Bronchial epithelial cell (primary cell): ENCODE measurements at regions not wholly inside any gene's neighbourhood (a gene's known extent, or its start where the extent isn't known, plus 50 kb on each side); places are given as distances from the start of the nearest gene placed in this dataset.

Source experiments
- DNase-seq: peaks from one replicate; pipeline ENCODE4 v3.0.0-alpha.2; 2010; ENCODE audit warnings: low read depth
- FAIRE-seq: peaks from 2 replicates; lab custom pipeline; 2011; peaks lifted over from hg19 to GRCh38; lab: Jason Lieb, UNC
- H3K27me3 ChIP-seq: 2 replicates; pipeline ENCODE4 v1.5.1; 2011; ENCODE audit warnings: low read length; ENCODE audit not compliant: control insufficient read depth, insufficient read depth
- H3K36me3 ChIP-seq: 2 replicates; pipeline ENCODE4 v1.5.1; 2011; ENCODE audit warnings: low read length; ENCODE audit not compliant: control insufficient read depth, insufficient read depth
- H3K4me3 ChIP-seq: 2 replicates; pipeline ENCODE4 v1.5.1; 2011; ENCODE audit warnings: mild to moderate bottlenecking, low read depth, low read length, control low read depth
- TF ChIP-seq, protein P1 (sequence below): IDR thresholded peaks from 2 replicates; pipeline ENCODE4 v1.5.1; 2011; ENCODE audit warnings: mild to moderate bottlenecking, moderate library complexity, low read length, control low read depth, inconsistent platforms; ENCODE audit not compliant: insufficient read depth, severe bottlenecking

DNA sequence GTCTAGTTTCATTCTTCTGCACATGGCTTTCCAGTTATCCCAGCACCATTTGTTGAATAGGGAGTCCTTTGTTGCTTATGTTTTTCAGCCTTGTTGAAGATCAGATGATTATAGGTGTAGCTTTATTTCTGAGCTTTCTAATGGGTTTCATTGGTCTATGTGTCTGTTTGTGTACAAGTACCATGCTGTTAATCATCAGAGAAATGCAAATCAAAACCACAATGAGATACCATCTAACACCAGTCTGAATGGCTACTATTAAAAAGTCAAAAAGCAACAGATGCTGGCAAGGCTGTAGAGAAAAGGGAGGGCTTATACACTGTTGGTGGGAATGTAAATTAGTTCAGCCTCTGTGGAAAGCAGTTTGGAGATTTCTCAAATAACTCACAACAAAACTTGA, 321.5 kb upstream of the PTBP2 start:
- no peak overlapping the region for H3K4me3 ChIP-seq
- FAIRE-seq = no peak
- no peaks in the 10 kb centered on the region for H3K27me3 ChIP-seq
- TF ChIP-seq, protein P1, sequence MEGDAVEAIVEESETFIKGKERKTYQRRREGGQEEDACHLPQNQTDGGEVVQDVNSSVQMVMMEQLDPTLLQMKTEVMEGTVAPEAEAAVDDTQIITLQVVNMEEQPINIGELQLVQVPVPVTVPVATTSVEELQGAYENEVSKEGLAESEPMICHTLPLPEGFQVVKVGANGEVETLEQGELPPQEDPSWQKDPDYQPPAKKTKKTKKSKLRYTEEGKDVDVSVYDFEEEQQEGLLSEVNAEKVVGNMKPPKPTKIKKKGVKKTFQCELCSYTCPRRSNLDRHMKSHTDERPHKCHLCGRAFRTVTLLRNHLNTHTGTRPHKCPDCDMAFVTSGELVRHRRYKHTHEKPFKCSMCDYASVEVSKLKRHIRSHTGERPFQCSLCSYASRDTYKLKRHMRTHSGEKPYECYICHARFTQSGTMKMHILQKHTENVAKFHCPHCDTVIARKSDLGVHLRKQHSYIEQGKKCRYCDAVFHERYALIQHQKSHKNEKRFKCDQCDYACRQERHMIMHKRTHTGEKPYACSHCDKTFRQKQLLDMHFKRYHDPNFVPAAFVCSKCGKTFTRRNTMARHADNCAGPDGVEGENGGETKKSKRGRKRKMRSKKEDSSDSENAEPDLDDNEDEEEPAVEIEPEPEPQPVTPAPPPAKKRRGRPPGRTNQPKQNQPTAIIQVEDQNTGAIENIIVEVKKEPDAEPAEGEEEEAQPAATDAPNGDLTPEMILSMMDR = no peak
- no peak for DNase-seq
- no peaks in the 10 kb centered on the region for H3K36me3 ChIP-seq

DNA sequence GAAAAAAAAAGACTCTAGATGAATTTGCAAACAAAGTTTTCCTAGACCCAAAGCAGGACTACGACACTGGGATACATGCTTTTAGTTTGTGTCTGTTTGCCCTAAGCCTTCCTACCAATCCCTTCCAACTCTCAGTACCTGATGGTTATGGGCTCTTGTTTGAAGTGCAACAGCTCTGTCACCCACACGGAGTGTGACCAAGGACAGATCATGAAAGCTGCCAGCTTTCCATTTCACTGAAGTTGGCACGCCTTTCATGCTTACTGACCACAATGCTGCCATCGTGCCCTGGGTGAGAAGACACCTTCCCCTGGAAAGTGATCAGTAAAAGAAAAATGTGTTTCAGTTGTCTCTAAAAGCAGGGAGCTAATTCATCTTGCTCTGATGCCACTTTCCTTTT, 312.5 kb upstream of the PTBP2 start:
- no peak overlapping the region for H3K4me3 ChIP-seq
- FAIRE-seq = no peak
- no peaks in the 10 kb centered on the region for H3K27me3 ChIP-seq
- DNase-seq = no peak
- H3K36me3 ChIP-seq = no peaks in the 10 kb centered on the region
- TF ChIP-seq, protein P1 = no peak

DNA sequence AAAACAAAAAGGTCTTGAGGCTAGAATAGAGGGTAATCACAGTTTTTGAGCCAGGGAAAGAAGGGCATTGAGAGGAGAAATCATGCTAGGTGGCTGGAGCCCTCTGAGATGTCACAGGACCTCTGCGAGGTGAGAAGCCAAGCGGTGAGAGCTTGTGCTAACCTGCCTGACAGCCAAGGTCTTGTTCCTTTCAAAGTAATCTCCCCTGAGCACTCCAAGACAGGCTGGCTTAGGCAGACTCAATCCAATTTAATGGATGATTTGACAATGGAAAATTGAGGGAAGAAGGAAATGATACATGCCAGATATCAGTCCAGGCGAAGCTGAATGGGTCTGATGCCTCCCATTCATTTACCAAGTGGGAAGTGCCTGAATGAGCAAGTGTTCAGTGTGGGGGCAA, 311.9 kb upstream of the PTBP2 start:
- Histone ChIP-seq H3K27me3 (no peaks in the 10 kb centered on the region), H3K36me3 (no peaks in the 10 kb centered on the region), H3K4me3 (no peak overlapping the region)
- no peak for DNase-seq
- FAIRE-seq = no peak
- TF ChIP-seq, protein P1 = no peak

DNA sequence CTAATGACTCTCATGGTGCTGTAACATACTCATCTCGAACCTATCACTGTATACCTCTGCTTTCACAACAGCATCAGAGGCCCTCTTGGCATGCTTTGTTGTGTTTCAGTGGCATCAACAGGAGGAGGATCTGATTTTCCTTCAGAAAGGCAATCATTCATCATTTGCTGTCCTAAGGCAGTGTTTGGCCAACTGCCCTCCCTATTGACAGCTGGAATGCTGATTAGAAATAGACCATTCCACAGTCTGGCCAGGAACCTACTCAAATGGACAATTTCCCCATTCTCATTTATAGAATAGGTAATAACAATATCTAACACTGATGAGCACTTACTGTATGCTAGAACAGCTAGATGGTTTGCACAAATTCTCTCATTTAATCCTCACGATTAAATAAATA, 310.6 kb upstream of the PTBP2 start:
- TF ChIP-seq, protein P1 = no peak
- H3K27me3 ChIP-seq = no peaks in the 10 kb centered on the region
- no peak overlapping the region for H3K4me3 ChIP-seq
- H3K36me3 ChIP-seq = no peaks in the 10 kb centered on the region
- FAIRE-seq (no peak), DNase-seq (no peak)

DNA sequence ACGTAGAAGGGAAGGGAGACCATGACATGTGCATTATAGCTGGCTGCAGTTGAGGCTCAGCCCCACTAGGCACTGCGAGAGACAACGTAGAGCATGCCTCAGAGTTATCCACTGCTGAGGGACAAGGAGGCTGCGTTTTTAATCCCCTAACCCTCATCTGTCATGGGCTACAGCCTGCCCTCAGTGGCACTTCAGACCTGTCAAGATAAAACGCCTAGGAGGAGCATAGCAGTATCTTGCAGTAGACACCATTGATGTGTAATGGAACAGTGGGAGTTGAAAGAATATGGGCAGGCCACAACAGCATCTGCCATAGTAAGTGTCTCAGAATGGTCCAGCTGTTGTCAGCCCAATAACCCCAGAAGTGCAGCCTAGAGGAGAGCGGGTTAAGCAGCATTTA, 307.0 kb upstream of the PTBP2 start:
- DNase-seq (no peak), FAIRE-seq (no peak)
- Histone ChIP-seq H3K36me3 (no peaks in the 10 kb centered on the region), H3K4me3 (no peak overlapping the region), H3K27me3 (no peaks in the 10 kb centered on the region)
- TF ChIP-seq, protein P1 = no peak

DNA sequence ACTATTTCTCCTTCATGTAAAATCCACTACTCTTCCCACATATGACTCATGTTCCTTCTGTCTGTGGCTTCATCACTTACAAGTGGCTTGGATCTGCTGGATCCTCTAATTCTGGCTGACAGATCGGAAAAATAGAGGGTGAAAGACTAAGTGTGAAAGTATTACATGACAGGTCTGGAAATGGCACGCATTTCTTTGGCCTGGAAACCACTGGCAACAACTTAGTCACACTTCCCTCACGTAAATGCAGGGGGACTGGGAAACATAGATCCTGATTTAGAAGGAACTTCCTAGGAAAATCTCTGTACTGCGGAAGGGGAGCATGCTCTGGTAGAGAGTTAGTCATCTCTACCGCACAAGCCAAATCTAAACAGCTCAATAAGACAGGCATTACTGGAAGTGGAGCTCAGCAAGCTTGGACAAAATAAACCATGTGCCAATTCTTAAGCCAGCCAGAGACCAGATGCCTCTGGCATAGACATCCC, 305.4 kb upstream of the PTBP2 start:
- Histone ChIP-seq H3K4me3 (no peak overlapping the region), H3K27me3 (no peaks in the 10 kb centered on the region), H3K36me3 (no peaks in the 10 kb centered on the region)
- TF ChIP-seq, protein P1 = no peak
- DNase-seq (peak; percentile 29), FAIRE-seq (no peak)
